ENCODE measurements at regions not wholly inside any gene's neighbourhood (a gene's known extent, or its start where the extent isn't known, plus 50 kb on each side); places are given as distances from the start of the nearest gene placed in this dataset.
"Not testable (repeated sequence)": the region's sequence is repeated elsewhere in the genome, so short reads cannot be mapped to it uniquely, and the experiment has no call there.

GRCh38 chr3:144984481-144984880 lies 1012.9 kb downstream of the DIPK2A start:
- TF ChIP-seq CTCF (optimal IDR thresholded peaks at IDR 0.05 in 1 of 3, IDR thresholded peaks at IDR 0.05 in 1 of 3, conservative IDR thresholded peaks at IDR 0.05 in 1 of 3; ENCODE audit: extremely low read depth in 1 of 3, insufficient read depth in 2 of 3, low read length in 3 of 3); EZH2 (IDR thresholded peaks at IDR 0.05; ENCODE audit: low read length): not testable (repeated sequence)
